Ovary (tissue), 3 donors: ENCODE measurements at regions not wholly inside any gene's neighbourhood (a gene's known extent, or its start where the extent isn't known, plus 50 kb on each side); places are given as distances from the start of the nearest gene placed in this dataset.
"Not testable (repeated sequence)": the region's sequence is repeated elsewhere in the genome, so short reads cannot be mapped to it uniquely, and the experiment has no call there.

Source experiments
- EP300 ChIP-seq: sonication (generic); formaldehyde crosslinking; IDR thresholded peaks from one replicate; pipeline ENCODE4 v1.6.1; 2017; ENCODE audit warnings: antibody characterized with exemption
- POLR2A ChIP-seq: fragments of 450-650 bp; IDR thresholded peaks from one replicate; pipeline ENCODE4 v1.6.1; 2017; ENCODE audit warnings: antibody characterized with exemption, mild to moderate bottlenecking, moderate library complexity
- TF ChIP-seq, protein P1 (sequence below), 3 donors: fragments of 450-650 bp in 2 of 3; fragments of 200-600 bp in 1 of 3; IDR thresholded peaks; one replicate each; pipeline versions ENCODE4 v1.5.1 to v1.8.0; 2016 to 2022; ENCODE audit warnings: antibody characterized with exemption in 3 of 3, mild to moderate bottlenecking in 1 of 3
- donor health status: DM: no; HTN: no; CAD: no.

- TF ChIP-seq, protein P1, sequence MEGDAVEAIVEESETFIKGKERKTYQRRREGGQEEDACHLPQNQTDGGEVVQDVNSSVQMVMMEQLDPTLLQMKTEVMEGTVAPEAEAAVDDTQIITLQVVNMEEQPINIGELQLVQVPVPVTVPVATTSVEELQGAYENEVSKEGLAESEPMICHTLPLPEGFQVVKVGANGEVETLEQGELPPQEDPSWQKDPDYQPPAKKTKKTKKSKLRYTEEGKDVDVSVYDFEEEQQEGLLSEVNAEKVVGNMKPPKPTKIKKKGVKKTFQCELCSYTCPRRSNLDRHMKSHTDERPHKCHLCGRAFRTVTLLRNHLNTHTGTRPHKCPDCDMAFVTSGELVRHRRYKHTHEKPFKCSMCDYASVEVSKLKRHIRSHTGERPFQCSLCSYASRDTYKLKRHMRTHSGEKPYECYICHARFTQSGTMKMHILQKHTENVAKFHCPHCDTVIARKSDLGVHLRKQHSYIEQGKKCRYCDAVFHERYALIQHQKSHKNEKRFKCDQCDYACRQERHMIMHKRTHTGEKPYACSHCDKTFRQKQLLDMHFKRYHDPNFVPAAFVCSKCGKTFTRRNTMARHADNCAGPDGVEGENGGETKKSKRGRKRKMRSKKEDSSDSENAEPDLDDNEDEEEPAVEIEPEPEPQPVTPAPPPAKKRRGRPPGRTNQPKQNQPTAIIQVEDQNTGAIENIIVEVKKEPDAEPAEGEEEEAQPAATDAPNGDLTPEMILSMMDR (IDR thresholded peaks at IDR 0.05), result not testable (repeated sequence)
- TF ChIP-seq POLR2A, EP300: not testable (repeated sequence)
Observed at GRCh38 chrX:41024335-41024734, 60.9 kb upstream of the USP9X start.
